Hepatic stellate cell (primary cell): ENCODE measurements at regions not wholly inside any gene's neighbourhood (a gene's known extent, or its start where the extent isn't known, plus 50 kb on each side); places are given as distances from the start of the nearest gene placed in this dataset.

ENCODE experiments used
- DNase-seq: peaks from one replicate; pipeline ENCODE4 v3.0.0; 2011; ENCODE audit warnings: low spot score

- no peak for DNase-seq
Observed at GRCh38 chr13:80584306-80584705, 243.4 kb upstream of the SPRY2 start.

- DNase-seq = no peak
Observed at GRCh38 chr13:80577926-80578670, 237.2 kb upstream of the SPRY2 start.

- no peak for DNase-seq
Observed at GRCh38 chr13:80577285-80577684, 236.4 kb upstream of the SPRY2 start.

DNA sequence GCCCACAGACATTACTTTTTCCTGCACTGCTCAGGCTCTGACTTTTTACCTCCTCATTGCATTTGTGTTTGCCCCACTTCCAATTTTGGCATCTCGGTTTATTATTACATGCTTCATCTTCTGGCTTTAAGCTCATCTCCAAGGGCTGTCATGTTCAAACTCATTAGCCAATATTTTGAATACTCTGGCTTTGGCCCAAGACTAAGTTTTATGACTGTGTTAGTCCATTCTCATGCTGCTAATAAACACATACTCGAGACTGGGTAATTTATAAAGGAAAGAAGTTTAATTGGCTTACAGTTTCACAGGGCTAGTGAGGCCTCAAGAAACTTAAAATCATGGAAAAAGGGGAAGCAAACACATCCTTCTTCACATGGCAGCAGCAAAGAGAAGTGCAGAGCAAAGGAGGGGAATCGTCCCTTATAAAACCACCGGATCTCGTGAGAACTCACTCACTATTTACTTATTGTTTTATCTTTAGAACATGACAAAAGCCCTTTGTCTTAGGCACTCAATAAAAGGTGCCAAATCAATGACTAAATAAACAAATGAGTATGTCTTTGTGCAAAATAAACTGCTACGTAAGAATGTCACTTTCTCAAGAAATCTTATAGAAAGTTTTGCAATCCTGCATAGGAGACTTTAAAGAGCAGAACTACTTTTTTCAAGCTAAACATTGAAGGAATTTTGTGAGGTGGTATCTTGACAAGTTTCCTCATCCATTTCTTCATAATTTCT lies 233.4 kb upstream of the SPRY2 start:
- DNase-seq = no peak

GRCh38 chr13:80572923-80573316 lies 232.0 kb upstream of the SPRY2 start:
- DNase-seq = no peak

GRCh38 chr13:80572308-80572922 lies 231.5 kb upstream of the SPRY2 start:
- no peak for DNase-seq

DNA sequence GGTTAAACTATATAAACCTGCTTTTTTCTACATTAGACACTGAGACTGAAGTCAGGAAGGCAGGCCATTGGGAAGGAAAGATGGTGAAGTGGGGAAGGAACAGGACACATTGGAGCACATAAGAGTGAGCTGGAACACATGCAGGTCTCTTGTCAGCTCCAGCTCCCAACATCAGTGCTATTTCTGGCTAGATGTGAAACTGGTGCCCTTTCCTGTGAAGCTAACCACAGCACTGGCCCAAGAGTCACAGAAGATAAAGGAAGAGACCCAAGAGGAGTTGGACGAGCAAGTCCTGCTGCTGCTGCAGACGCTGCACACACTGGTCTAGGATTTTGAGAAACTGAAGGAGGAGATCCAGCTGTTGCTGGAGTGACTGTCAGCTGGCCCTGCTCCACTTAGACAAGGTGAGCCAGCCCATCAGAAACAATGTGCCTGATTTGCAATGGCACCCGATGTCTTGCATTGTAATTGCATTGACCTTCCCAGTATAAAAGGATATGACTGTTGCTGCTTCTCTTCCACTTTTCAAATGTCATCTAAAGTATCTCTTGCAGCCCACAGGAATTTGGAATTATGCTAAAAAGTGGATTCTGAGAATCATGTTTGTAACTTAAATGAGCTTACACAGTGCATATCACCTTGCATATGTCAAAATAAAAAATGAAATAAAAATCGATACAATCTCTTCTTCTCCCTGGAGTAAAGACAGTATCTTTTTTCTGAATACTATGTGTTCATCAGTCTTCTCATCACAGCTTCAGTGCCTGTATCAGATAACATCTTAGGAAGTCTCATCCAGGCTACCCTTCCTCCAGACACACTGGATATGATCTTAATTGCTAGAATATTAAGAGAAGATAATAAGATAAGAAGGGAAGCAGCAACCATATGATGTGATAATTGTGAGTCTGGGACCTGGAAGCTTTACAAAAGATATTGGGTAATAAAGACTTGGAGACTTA lies 230.7 kb upstream of the SPRY2 start:
- DNase-seq = no peak

- DNase-seq = no peak
Observed at GRCh38 chr13:80563439-80563838, 222.5 kb upstream of the SPRY2 start.

DNA sequence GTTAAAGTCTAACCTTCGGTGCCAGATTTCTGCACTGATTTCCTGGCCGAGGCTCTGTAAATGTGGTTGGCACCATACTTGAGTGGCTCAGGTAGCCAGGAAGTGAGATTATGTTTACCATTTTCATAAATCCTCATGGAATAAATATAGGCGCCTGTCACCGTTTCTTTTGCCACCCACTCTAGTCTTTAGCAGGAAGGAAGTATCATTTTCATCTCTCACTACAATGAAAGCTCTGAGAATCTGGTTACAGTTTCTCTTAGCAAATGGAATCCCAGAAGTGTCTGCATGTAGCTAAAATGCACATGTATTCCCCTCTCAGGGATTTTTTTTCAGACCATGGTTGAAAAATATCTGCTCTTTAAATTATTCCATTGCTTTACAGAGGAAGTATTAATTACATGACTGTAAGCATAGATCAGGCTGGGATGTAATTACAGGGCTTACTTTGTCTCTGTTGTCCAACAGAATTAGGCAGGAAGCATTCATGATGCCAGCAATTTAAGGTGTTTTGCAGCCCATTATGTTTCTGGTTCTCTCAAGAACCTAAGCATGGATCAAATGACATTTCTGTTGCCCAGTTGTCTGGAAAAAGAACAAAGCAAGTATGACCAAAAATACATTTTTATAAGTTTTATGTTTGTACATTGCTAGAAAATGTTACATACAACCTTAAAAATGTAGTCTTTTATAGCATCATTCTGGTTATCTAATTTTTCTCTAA lies 221.7 kb upstream of the SPRY2 start:
- DNase-seq = no peak

- no peak for DNase-seq
Observed at GRCh38 chr13:80560609-80561008, 219.7 kb upstream of the SPRY2 start.

- DNase-seq = no peak
Observed at GRCh38 chr13:80559944-80560343, 219.0 kb upstream of the SPRY2 start.

- no peak for DNase-seq
Observed at GRCh38 chr13:80558074-80558473, 217.1 kb upstream of the SPRY2 start.

GRCh38 chr13:80555796-80556678 lies 215.1 kb upstream of the SPRY2 start:
- no peak for DNase-seq

- no peak for DNase-seq
Observed at GRCh38 chr13:80552851-80553440, 212.0 kb upstream of the SPRY2 start.

DNA sequence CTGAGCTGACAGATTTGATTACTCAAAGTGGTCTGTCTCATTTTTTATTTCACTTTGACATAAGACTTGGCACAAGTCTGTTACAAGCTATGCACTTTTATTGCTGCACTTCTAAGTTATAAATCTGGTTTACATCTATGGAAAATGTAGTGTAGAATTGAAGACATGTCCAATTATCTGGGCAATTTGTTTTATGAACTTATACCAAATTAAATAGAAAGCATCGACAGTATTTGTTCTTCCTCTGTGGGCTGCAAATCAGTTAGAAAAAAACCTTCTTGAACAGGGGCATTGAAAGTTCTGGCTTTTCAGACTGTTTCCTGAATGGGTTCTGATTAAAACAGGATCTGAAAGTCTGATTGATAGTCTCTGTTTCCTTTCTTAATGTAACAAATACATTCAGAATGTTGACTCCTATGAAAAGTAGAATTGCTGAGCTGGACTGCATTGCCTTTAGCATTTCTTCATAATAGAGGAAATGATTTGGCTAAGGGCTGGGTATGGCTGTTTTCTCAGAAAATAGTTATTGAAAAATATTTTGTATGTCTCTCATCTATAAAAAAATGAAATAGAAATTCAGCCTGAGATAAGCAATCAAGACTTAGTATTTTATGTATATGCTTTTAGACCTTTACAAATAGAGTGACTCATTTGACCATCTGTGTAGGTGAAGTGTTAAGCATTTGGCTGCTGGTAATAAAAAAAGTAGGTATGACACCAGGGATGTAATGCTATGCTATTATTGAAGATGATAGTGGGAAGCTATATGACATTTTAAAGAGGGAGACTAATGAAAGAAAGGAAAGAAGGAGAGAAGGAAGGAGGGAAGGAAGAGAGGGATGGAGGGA lies 210.9 kb upstream of the SPRY2 start:
- no peak for DNase-seq

GRCh38 chr13:80550971-80551441 lies 210.1 kb upstream of the SPRY2 start:
- DNase-seq = no peak

- DNase-seq = no peak
Observed at GRCh38 chr13:80548915-80549314, 208.0 kb upstream of the SPRY2 start.

- DNase-seq = no peak
Observed at GRCh38 chr13:80547885-80548825, 207.2 kb upstream of the SPRY2 start.
